Nephron progenitor cell (in vitro differentiated cells): ENCODE measurements at regions not wholly inside any gene's neighbourhood (a gene's known extent, or its start where the extent isn't known, plus 50 kb on each side); places are given as distances from the start of the nearest gene placed in this dataset.

Experiments used
- DNase-seq: peaks from one replicate; pipeline ENCODE4 v3.0.0; 2021
- H3K27ac Mint-ChIP-seq: 2 replicates; pipeline ENCODE4 v1.8.0; 2021; ENCODE audit warnings: mild to moderate bottlenecking, moderate library complexity, mixed read lengths
- H3K27me3 Mint-ChIP-seq: 2 replicates; pipeline ENCODE4 v1.8.0; 2021; ENCODE audit warnings: mild to moderate bottlenecking, low read depth, mixed read lengths; ENCODE audit not compliant: poor library complexity
- H3K36me3 Mint-ChIP-seq: 2 replicates; pipeline ENCODE4 v1.8.0; 2021; ENCODE audit warnings: low read depth, mixed read lengths
- H3K4me1 Mint-ChIP-seq: 2 replicates; pipeline ENCODE4 v1.8.0; 2021; ENCODE audit warnings: mixed read lengths
- H3K4me3 Mint-ChIP-seq: 2 replicates; pipeline ENCODE4 v1.8.0; 2021; ENCODE audit warnings: mild to moderate bottlenecking, moderate library complexity, mixed read lengths
- H3K9me3 Mint-ChIP-seq: 2 replicates; pipeline ENCODE4 v1.8.0; 2021; ENCODE audit warnings: mild to moderate bottlenecking, moderate library complexity, mixed read lengths
- TF ChIP-seq, protein P1 (sequence below): fragments of 200-600 bp; sonication (generic); IDR thresholded peaks from 2 replicates; pipeline ENCODE4 v1.5.0; 2021; ENCODE audit warnings: antibody characterized with exemption

DNA sequence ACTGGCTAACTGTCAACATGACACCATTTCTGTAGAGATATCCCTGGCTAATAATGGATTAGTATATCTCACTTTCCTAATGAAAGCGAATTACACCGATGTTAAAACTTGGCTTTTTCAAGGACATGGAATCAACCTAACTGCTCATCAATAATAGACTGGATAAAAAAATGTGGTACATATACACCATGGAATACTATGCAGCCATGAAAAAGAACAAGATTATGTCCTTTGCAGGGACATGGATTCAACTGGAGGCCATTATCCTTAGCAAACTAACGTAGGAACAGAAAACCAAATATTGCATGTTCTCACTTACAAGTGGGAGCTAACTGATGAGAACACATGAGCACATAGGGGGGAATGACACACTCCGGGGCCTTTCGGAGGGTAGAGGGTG is 62.6 kb downstream of the ZIC1 start:
- Mint-ChIP-seq H3K9me3 (no peaks in the 10 kb centered on the region), H3K4me1 (no peaks in the 10 kb centered on the region), H3K4me3 (no peak overlapping the region), H3K36me3 (no peaks in the 10 kb centered on the region), H3K27me3 (no peaks in the 10 kb centered on the region), H3K27ac (no peak overlapping the region)
- TF ChIP-seq, protein P1, sequence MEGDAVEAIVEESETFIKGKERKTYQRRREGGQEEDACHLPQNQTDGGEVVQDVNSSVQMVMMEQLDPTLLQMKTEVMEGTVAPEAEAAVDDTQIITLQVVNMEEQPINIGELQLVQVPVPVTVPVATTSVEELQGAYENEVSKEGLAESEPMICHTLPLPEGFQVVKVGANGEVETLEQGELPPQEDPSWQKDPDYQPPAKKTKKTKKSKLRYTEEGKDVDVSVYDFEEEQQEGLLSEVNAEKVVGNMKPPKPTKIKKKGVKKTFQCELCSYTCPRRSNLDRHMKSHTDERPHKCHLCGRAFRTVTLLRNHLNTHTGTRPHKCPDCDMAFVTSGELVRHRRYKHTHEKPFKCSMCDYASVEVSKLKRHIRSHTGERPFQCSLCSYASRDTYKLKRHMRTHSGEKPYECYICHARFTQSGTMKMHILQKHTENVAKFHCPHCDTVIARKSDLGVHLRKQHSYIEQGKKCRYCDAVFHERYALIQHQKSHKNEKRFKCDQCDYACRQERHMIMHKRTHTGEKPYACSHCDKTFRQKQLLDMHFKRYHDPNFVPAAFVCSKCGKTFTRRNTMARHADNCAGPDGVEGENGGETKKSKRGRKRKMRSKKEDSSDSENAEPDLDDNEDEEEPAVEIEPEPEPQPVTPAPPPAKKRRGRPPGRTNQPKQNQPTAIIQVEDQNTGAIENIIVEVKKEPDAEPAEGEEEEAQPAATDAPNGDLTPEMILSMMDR = no peak
- no peak for DNase-seq

DNA sequence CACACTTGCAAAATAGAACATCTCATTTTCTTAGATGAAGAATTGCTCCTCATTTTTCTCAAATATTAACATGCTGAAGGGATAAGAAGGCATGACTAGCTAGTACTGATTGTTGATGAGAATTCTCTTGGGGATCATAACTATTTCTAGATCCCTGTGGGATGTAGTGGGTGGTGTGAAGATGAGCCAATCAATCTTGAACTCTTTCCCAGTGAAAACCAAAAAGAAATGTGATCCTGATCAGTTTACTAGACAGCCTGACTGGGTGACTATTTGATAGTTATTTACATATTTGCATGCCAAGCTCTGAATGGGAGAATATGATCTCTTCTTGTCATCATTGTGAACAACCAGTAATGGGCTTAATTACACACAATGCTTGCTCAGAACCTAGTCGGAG is 63.7 kb downstream of the ZIC1 start:
- TF ChIP-seq, protein P1 = no peak
- Mint-ChIP-seq H3K27me3 (no peaks in the 10 kb centered on the region), H3K4me3 (no peak overlapping the region), H3K4me1 (no peaks in the 10 kb centered on the region), H3K27ac (no peak overlapping the region), H3K9me3 (no peaks in the 10 kb centered on the region), H3K36me3 (no peaks in the 10 kb centered on the region)
- no peak for DNase-seq

DNA sequence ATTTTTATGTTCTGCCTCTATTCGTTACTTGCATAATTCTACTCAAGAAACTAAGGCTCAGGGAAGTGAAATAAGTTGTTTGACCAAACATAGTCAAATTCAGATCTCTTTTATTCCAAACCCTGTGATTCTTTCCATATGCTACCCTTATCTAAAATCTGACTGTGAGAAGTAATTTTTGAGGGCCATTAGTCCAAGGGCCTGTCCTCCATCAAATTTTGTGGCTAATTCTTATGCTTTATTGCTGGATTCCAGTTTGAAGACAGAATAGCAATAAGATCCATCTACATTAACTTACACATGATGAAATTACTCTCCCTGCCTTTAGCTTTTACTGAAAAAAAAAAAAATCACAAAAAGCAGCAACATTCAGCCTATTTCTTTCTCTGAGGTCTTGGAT is 74.0 kb downstream of the ZIC1 start:
- Mint-ChIP-seq H3K27me3 (peaks cover 5% of the 10 kb centered on the region), H3K27ac (no peak overlapping the region), H3K4me3 (no peak overlapping the region), H3K9me3 (no peaks in the 10 kb centered on the region), H3K36me3 (no peaks in the 10 kb centered on the region), H3K4me1 (no peaks in the 10 kb centered on the region)
- DNase-seq = no peak
- TF ChIP-seq, protein P1 = no peak

DNA sequence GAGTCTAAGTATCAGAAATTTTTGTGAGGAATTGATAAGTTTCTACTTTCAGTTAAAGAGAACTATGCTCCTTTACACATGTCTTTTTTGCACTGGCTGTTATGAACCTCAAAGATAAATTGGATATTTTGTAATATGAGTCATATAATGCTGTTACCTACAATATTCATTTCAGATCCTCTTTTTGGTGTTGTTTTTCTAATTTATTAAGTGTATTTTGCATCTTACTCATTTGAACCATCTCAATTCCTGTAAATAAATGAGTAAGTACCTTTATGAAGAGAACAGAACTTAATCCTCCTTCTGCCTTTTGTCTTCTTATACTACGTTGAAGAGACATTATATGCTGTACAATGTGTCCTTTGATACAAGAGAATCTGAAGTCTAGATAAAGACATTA is 74.4 kb downstream of the ZIC1 start:
- no peaks in the 10 kb centered on the region for H3K36me3 Mint-ChIP-seq
- no peak overlapping the region for H3K4me3 Mint-ChIP-seq
- no peak for DNase-seq
- H3K27me3 Mint-ChIP-seq = peaks cover 5% of the 10 kb centered on the region
- H3K4me1 Mint-ChIP-seq = no peaks in the 10 kb centered on the region
- TF ChIP-seq, protein P1 = no peak
- H3K9me3 Mint-ChIP-seq = no peaks in the 10 kb centered on the region
- H3K27ac Mint-ChIP-seq = no peak overlapping the region

DNA sequence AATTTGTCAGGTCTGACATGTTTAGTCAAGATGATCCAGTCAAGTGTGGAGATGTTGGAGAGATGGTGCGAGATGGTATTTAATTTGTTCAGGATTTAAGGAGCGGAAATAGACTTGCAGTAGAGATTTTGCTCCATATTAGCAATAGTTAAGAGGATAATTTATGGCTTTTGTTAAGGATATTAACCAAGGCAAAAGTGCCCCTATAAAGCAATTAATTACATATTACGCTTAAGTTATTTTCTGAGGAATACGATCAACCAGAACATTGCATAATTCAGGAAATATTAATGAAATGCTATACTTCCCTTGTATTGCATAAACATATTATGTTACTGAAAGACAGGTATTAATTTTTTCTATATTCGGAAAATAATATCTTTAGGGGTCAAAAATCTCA is 83.9 kb downstream of the ZIC1 start:
- TF ChIP-seq, protein P1 = no peak
- Mint-ChIP-seq H3K27me3 (peaks cover 4% of the 10 kb centered on the region), H3K4me1 (no peaks in the 10 kb centered on the region), H3K9me3 (no peaks in the 10 kb centered on the region), H3K36me3 (no peaks in the 10 kb centered on the region), H3K27ac (no peak overlapping the region), H3K4me3 (no peak overlapping the region)
- no peak for DNase-seq

DNA sequence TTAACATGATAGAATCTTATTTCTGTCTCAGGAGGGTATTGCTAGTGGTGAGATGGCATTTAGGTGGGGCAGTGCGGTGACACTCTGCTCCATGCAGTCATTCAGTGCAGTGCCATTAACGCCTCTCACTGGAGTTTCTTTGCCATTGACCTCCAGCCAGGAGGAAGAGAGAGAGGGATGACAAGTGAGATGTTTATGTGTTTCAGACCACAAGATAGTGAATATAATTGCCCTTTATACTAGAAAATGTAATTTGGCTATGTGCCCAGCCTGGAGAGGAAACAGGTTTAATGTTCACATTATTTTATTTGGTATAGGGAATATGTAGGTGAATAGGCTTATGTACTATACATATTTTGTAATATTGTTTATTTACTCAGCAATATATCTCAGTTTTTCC is 84.5 kb downstream of the ZIC1 start:
- no peak for DNase-seq

More for the DNA sequence above, 84.5 kb downstream of the ZIC1 start:
- Mint-ChIP-seq H3K27me3 (peaks cover 4% of the 10 kb centered on the region), H3K4me1 (no peaks in the 10 kb centered on the region), H3K27ac (no peak overlapping the region), H3K9me3 (no peaks in the 10 kb centered on the region), H3K36me3 (no peaks in the 10 kb centered on the region), H3K4me3 (no peak overlapping the region)
- TF ChIP-seq, protein P1 = no peak
